HK-2 (cell line): ENCODE measurements at regions not wholly inside any gene's neighbourhood (a gene's known extent, or its start where the extent isn't known, plus 50 kb on each side); places are given as distances from the start of the nearest gene placed in this dataset.

Experiments used
- DNase-seq: peaks from one replicate; pipeline ENCODE4 v3.0.0-alpha.2; 2018; ENCODE audit not compliant: unreplicated experiment

GRCh38 chr7:46208635-46209525 lies 287.8 kb upstream of the IGFBP3 start:
- no peak for DNase-seq

- no peak for DNase-seq
These were observed 287.0 kb upstream of the IGFBP3 start for GRCh38 chr7:46207931-46208634.

GRCh38 chr7:46206476-46207060 lies 285.5 kb upstream of the IGFBP3 start:
- DNase-seq: no peak

- DNase-seq: no peak
These were observed 284.4 kb upstream of the IGFBP3 start for GRCh38 chr7:46205478-46205877.

GRCh38 chr7:46203926-46204325 lies 282.9 kb upstream of the IGFBP3 start:
- DNase-seq: no peak

GRCh38 chr7:46202379-46202778 lies 281.3 kb upstream of the IGFBP3 start:
- no peak for DNase-seq

GRCh38 chr7:46201961-46202360 lies 280.9 kb upstream of the IGFBP3 start:
- DNase-seq: no peak

- no peak for DNase-seq
These were observed 277.6 kb upstream of the IGFBP3 start for GRCh38 chr7:46198701-46199100.

GRCh38 chr7:46197785-46198540 lies 276.9 kb upstream of the IGFBP3 start:
- no peak for DNase-seq

GRCh38 chr7:46195934-46196333 lies 274.9 kb upstream of the IGFBP3 start:
- no peak for DNase-seq

- DNase-seq: no peak
These were observed 271.2 kb upstream of the IGFBP3 start for GRCh38 chr7:46192271-46192670.

GRCh38 chr7:46191776-46192175 lies 270.7 kb upstream of the IGFBP3 start:
- DNase-seq: no peak

GRCh38 chr7:46191296-46191695 lies 270.2 kb upstream of the IGFBP3 start:
- DNase-seq: no peak

- DNase-seq: no peak
These were observed 268.3 kb upstream of the IGFBP3 start for GRCh38 chr7:46189255-46189790.

GRCh38 chr7:46186131-46186530 lies 265.1 kb upstream of the IGFBP3 start:
- DNase-seq: no peak

- no peak for DNase-seq
These were observed 258.1 kb upstream of the IGFBP3 start for GRCh38 chr7:46179061-46179610.

- DNase-seq: no peak
These were observed 257.6 kb upstream of the IGFBP3 start for GRCh38 chr7:46178661-46179060.

- DNase-seq: no peak
These were observed 256.7 kb upstream of the IGFBP3 start for GRCh38 chr7:46177821-46178220.

GRCh38 chr7:46175221-46175620 lies 254.1 kb upstream of the IGFBP3 start:
- no peak for DNase-seq

- DNase-seq: no peak
These were observed 253.1 kb upstream of the IGFBP3 start for GRCh38 chr7:46174196-46174580.

- no peak for DNase-seq
These were observed 252.6 kb upstream of the IGFBP3 start for GRCh38 chr7:46173476-46174195.
